CD4-positive, alpha-beta T cell treated with Interleukin-4 for 4 hours (primary cell): ENCODE measurements at regions not wholly inside any gene's neighbourhood (a gene's known extent, or its start where the extent isn't known, plus 50 kb on each side); places are given as distances from the start of the nearest gene placed in this dataset.
"Not testable (repeated sequence)": the region's sequence is repeated elsewhere in the genome, so short reads cannot be mapped to it uniquely, and the experiment has no call there.

Experiments used
- DNase-seq: peaks from one replicate; pipeline ENCODE4 v3.0.0-alpha.2; 2020

DNA sequence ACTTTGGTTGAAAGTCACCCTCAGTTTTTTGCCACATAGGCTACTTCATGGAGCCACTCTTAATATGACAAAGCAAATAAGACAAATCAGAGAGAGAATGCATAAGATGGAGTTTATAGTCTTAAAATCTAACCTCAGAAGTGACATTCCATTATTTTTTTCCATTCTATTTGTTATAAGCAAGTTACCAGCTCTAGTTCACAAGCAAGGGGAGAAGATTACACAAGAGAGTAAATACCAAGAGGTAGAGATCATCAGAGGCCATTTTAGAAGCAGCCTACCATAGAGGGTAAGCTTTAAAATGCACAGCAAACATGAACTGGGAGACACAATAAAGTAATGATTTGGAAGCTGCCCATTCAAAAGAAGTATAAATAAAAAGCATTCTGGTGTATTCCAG lies 651.3 kb upstream of the MEF2C start:
- no peak for DNase-seq

DNA sequence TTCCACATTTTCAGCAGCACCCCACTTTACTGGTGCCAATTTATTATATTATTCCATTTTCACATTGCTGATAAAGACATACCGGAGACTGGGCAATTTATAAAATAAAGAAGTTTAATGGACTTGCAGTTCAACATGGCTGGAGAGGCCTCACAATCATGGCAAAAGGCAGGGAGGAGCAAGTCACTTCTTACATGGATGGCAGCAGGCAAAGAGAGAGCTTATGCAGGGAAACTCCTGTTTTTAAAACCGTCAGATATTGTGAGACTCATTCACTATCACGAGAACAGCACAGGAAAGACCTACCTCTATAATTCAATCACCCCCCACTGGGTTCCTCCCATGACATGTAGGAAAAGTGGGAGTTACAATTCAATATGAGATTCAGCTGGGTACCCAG lies 641.8 kb upstream of the MEF2C start:
- no peak for DNase-seq

DNA sequence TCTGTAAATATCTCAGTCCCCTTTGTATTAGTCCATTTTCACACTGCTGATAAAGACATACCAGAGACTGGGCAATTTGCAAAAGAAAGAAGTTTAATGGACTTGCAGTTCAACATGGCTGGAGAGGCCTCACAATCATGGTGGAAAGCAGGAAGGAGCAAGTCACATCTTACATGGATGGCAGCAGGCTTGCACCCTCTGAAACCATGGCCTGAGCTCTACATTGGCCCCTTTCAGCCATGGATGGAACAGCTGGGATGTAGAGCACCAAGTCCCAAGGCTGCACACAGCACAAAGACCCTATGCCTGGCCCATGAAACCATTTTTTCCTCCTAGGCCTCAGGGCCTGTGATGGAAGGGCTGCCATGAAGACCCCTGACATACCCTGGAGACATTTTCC lies 640.9 kb upstream of the MEF2C start:
- DNase-seq: not testable (repeated sequence)

DNA sequence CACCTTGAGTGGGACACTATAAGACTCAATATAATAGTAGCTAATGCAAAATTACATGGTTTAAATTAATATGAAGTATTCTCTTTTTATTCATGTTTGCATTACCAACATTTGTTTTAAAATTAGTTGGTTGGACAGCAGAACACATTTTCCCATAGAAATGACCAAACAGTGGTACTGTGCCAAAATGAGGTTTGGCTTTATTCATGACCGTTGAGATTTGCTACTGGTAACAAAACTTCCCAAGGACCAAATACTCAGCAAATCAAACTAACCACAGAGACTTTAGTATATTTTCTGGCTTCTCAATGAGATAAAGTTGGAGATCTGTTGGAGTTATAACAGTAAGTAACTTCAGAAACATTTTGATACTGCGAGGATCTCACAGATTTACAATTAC lies 637.8 kb upstream of the MEF2C start:
- no peak for DNase-seq

DNA sequence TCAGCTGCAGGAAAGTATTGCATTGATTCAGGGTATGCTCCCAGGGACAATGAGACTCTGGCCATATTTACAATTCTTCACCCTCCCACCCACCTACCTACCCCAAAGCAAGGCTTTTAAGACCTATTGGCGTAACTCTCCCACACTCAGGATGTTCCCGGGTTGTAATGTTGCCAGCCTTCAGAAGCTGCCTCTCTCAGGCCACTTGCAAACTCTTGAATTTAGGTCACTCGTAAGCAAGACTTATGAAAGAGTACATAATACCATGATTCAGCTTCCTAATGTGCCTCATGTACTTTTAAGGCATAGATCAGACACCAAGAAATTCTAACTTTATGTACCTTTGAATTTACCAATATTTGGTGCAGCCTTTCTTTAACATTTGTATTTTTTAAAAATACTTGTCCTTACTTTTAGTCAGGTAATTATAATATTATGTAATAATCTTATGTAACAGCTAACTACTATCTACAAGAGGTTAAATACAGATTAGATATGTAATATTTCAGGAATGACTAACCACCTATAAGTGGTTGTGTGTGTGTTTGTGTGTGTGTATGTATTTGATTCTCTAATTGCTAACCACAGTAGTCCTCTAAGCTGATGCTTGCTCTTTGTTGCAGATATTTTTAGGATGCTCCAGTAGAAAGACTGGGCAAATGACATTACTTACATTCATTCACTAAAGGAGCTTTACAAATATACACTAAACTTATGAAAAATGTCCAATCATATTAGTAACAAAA lies 630.5 kb upstream of the MEF2C start:
- DNase-seq: no peak

DNA sequence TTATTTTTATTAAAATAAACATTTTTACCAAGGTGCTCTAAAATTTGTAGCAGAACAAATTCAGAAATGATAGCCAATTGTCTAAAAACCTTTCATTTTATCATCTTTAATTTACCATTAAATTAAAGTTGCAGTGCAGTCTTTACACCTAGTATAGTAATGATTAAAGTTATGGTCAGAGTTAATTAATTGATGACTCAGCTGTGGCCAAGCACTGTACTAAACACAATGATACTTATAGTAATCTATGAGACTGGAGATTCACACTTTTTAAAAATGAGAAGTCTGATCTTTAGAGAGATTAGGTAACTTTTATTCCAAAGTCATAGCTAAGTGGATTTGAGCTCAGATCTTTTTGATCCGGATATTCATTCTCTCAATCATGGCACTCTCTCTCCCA lies 621.1 kb upstream of the MEF2C start:
- no peak for DNase-seq

DNA sequence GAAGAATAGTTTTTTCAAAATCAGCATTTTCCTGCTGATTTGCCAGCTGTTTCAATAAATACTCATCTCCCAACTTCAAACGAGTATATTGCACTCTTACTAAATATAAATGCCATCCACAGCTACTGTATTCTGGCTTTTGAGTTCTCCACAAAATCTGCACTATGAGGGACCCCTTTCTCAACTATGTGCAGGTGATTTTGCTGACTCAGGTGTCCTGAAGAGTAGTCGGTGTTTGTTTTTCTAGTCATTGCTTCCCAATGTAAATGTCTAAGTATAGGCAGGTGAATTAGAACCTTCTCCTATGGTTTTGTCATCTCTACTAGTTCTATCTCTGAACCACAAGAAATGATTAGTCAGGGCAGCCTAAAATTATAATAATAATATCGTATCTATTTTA lies 616.8 kb upstream of the MEF2C start:
- DNase-seq: no peak

DNA sequence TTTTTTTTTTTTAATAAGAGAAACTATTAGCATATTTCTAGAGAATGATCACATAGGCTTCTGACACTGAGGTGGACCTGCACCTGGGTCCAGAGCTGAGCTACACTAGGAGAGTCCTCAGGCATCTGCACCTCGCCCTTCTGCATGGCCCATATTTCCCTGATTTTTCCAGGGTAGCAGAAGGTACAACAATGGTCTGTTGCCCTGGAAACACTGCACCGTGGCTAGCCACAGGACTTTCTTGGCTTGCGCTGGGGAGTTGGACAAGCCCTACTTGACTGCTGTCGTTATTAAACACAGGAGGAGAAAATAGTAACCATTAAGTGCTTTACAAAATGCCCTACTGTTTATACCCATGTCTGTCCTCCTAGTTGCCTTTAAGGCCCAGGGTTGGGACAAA lies 615.7 kb upstream of the MEF2C start:
- DNase-seq: no peak

DNA sequence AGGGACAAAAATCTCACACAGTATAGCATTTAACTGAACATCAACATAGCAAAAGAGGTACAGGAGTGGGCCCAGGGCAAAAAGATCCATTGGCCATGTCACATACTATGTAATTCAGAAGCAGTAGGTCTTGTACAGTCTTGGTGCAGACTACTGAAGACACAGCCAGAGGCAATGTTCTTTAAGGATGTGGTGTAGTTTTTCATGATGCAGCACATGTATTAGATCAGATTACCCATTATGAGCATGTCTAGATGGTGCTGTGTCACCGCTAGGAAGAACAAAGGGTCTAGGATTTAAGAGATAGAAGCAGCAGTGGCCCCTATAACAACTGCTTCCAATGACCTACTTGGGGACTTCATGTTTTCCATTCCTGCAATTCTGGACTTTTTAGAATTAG lies 610.4 kb upstream of the MEF2C start:
- no peak for DNase-seq

DNA sequence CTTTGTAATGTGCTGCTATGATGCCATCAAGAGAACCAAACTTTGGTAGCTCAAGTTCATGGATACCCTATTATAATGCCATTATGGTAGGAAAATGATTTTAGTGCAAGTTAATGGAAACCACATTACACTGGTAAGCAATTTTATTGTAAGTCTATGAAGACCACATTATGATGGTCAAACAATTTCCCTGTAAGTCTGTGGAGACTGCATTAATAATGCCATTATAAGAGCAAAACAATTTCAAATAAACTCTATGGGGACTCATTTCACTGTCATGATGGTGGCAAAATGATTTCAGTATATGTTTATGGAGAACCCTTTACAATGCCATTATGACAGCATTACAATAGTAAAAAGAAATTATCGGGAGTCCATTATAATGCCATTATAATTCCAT lies 602.0 kb upstream of the MEF2C start:
- DNase-seq: no peak

DNA sequence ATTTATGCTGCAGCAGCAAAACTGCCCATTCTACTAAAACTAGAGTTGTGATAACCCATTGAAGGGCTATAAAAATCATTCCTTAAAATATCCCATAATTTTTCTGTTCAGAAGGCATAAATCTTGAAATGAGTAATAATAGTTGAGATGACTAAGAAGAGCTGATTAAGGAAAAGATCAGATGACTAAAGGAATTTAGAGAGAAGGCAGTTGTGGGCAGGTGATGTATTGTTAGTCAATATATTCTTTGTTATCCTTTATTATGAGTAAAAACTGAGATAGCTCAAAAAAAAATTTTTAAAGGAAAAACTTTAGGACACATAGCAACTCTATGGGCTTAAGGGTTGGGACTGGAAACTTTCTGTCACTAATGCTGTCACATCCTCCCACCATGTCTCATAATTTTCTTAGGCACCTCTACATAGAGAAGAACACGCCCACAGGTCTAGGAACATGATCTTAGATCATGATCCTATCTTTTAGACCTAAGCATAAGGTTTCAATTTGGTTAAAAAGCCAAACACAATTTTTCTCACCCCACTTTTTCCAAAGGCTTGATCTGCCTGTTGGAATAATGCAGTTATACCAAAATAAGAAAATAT lies 597.5 kb upstream of the MEF2C start:
- no peak for DNase-seq

DNA sequence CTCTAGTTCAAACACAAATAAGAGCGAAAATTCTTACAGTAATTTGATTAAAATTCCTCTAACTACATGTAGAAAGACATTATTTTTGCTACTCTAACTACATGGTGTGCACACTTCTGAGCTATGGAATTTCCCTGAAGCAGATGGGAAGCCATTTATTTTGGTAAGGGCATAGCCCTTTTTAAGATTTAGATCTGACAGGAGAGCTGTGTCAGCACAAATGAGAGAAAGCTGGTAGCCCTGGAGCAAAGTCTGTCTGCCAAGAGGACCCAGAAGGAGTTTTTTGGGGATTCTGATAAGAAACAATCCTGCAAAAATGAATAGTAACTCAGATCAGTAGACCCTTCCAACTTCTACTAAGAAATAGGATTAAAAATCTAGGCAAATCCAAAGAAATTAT lies 595.9 kb upstream of the MEF2C start:
- DNase-seq: no peak

DNA sequence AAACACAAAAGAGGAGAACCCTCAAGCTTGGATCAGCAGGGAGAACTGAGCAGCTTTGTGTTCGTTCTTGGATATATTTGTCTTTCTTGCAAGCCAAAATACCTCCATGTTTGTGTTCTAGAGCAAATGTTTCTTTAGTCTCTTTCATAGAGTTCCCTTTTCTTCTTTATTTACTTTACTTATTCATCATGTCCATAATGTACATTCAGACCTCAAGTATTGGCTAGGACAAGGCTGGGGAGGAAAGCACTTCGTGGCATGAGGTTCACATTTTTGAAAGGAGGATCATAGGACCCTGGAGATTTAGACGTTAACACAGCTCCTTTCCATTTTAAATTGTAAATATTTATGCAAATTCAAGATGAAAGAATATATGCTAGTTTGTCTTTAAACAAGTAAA lies 590.2 kb upstream of the MEF2C start:
- DNase-seq: no peak

DNA sequence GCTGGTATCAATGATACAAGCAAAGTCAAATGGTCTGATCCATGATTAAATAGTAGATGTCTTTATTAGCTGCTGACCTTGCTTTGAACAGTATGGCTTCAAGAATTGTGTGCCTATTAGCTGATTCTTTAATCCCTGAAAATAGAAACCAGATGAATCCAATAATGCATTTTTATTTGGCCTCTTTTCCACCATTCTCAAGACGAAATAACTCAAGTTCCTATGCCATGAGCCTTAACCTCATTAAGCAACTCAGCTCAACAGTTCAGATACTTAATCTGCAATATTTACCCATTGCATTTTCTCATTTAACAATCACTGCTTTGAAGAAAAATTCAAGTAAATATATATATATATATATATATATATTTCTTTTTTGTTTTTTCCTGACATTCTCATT lies 588.6 kb upstream of the MEF2C start:
- no peak for DNase-seq

DNA sequence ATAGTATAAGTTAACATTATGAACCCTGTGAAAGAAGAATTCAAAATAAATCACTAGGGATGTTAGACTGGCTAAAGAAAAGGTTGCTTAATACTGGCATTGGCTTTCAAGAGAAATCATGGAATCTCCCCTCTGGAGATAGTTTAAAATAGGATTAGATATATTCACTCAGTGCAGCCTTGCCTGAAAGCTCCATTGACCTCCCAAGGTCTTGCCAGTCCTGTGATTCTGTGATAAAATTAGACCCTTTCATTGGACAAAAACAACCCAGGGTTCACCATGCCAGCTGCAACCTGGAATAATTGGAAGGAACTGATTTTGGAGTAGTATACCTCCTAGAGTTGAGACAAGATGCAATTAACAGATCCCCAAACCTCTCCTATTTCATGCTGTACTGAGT lies 588.1 kb upstream of the MEF2C start:
- DNase-seq: no peak

DNA sequence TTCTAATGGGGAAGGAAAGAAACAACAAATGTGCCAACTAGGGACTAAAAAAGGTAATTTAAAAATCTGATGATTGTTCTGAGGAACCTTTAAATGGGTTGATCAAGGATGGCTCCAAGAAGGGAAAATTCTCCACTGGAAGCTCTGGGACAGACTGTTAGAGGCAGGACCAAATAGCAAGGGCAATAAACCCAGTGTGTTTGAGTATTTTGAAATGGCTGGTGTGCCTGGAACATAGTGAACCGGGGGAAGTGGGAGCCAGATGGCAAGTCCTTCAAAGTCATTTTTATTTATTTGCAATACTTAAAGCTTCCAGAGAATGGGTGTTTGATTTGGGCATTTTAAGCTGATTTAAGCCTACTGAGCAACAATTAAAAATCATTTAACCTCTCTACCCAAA lies 587.7 kb upstream of the MEF2C start:
- no peak for DNase-seq

DNA sequence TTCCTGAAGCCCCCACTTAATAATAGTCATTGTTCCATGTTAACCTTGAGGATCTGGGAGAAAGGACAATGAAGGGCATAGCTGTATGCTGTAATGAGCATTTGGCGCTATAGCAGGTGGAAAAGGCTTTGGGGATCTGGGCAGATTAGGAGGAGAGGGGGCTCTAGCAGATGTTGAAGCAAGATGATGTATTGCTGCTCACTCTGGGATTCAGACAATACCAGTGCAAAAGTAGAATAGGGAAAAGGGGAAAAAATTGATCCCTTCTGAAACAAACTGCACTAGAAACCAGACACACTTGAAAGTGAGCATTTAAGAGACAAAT lies 575.3 kb upstream of the MEF2C start:
- DNase-seq: no peak

DNA sequence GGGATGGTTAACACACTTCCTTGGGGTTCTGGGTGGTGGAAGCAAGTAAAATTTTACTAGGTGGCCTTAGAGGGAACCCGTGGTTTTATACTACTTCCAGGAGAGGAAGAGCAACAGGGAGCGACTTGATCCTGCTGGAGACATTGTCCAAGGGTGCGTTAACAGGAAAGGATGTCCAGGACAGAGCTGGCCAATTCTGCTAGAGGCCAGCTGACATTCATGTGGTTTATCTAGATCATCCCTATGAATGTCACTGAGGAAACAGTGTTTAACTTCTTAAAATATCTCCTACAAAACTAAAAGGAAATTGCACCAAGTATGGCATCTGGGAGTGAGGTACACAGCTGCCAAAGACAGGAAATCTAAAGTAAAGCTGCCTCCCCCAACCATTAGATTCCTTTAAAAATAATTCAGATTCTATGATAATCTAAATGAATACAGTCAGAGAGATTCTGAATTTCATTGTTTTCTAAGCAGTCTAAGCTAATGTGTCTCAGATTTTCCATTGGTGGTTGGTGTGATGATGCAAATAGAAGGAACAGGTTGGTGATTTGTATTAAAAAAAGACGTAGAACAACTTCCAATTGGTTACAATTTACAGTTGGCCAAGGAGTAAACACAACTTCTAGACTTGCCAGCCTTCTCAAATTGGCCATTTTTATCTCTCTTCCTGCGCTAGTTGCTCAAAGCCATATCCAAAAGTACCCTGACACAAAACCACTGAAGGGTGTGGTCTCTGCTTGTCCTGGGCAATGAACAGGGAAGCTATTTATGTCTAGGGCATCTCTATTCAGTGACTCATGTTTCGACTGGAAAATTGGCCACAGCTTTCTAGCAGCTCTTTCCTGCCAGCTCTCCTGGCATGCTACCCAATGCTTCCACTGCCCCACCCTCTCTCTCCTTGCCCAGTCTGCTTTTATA lies 574.7 kb upstream of the MEF2C start:
- no peak for DNase-seq

DNA sequence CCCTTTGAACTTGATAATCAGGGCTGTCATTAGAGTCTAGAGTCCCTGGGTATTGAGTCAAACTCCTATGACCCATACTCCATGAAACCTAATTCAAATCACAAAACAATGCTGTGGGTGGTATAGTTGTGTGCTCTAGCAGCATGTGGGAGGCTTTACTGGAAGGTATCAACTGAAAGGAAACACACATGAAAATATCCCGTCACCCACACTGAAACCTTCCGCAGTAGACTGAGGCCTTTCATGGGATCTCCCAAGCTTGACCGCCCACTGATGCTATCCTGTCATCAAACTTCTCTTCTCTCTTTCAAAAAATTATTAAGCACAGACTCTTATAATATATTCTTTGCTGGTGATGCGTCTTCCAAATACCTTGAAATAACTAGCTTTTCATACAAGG lies 569.1 kb upstream of the MEF2C start:
- no peak for DNase-seq

DNA sequence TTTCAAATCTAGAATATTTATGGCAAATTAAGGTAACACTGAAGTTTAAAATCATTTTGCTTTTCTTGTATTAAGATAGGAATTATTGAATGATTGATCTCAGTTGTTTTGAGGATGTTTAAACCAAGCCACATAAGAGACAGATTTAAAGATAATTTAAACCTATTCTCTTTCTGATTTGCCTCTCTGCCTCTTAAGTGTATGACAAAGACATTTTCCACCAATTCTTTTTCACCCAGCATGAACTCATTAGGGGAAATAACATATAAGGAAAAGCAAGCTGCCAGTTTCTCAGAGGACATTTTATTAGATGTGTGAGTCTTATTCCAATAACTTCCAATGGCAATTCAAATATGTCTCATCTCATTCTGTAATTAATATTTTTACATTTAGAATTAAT lies 568.3 kb upstream of the MEF2C start:
- no peak for DNase-seq

DNA sequence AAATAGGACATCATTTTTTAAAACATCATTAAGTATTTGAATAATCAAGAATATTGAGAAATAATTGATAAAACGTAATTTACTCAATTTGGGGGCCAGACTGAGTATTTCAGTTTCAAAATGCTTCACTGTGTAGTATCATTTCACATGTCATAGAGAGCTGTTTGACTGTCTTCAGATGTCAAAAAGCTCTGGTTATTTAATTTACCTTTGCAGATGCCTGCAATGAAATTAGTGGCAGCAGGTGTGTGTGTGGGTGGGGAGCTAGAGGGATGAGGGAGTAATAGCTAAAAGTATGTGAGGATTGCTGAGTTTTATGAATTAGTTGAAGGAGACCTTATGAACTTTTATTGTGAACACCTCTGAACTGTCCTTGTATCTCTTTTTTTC lies 567.2 kb upstream of the MEF2C start:
- no peak for DNase-seq

DNA sequence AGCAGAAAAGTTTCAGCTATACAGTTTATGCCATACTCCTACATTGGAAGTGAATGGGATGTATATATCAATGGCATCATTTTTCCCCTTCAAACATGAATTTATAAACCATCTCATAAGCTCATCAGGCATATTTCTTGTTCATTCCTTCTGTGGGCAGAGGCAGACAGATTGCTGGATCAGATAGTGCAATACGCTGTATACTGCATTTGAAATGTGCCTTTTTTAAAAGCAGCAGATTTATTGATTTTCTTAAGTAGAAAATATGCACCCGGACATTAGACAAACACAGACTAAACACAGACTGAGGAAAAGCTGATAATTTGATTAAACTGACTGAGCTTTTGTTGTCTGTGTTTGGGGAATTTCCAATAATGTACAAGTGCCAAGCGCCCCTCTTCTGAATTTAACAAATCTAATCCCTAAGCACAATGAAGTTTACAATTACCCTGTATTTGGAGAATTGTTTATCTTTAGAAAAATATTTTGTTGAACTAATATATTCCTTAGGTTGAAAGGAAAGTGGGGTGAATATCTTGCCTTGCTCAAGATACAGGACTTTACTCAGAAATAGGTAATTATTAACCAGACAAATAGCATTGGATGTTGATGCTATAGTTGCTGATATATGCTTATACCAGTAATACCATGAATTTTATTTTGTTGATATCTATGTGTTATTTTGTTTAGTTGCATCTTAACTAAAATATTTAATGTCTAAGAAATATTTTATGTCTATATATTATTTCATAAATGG lies 566.6 kb upstream of the MEF2C start:
- DNase-seq: no peak

DNA sequence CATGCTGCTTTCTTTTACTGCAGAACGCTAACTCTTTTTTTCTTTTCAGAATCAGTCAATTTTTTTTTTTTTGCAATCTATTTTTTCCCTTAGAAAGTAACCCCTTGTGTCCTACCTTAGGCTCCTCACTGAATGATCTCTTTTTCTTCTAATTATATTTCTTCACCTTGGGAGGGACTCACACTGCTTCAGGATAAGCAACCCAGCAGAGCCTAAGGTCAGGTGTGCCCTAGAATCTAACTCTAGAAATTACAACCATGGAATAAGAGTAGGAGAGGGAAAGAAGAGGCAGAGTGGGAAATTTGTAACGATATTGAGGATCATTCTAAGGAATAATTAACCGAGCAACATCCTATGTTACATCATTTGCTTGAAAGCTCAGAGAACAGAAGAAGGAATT lies 564.0 kb upstream of the MEF2C start:
- no peak for DNase-seq
